HepG2 (cell line): ENCODE measurements at regions not wholly inside any gene's neighbourhood (a gene's known extent, or its start where the extent isn't known, plus 50 kb on each side); places are given as distances from the start of the nearest gene placed in this dataset.

Experiments used
- ATAC-seq: fragments of 200-7000 bp; cut with Tn5 transposase; 3 replicates; pipeline ENCODE4 v1.9.1; 2020; ENCODE audit warnings: mild to moderate bottlenecking, moderate library complexity
- BruUV-seq: library from RNA; stranded (reverse); fragments of 400-500 nt; replicated peaks from 2 replicates; lab custom pipeline; 2021; lab: Mats Ljungman, UMichigan
- CTCF ChIA-PET: fragments of 300-600 bp; formaldehyde crosslinking; extraction: SDS; loops from one replicate; lab custom pipeline; 2021; ENCODE audit warnings: low total read pairs, inconsistent platforms, low intra/inter-chr PET ratio; lab: Yijun Ruan, JAX
- POLR2A ChIA-PET: fragments of 350-600 bp; sonication (Branson Sonifier 250); formaldehyde crosslinking; loops from one replicate; lab custom pipeline; 2020; ENCODE audit warnings: antibody characterized with exemption, inconsistent platforms; lab: Yijun Ruan, JAX
- DNase-seq: peaks from one replicate; pipeline ENCODE4 v3.0.0-alpha.2; 2015; ENCODE audit warnings: low spot score
- FAIRE-seq: peaks from 3 replicates; lab custom pipeline; 2011; peaks lifted over from hg19 to GRCh38; lab: Jason Lieb, UNC
- H2AFZ ChIP-seq: one replicate; pipeline ENCODE4 v1.6.1; 2011; ENCODE audit warnings: low read length, inconsistent platforms
- H3K27ac ChIP-seq: fragments of 300-600 bp; 3 replicates; pipeline ENCODE4 v1.8.0; 2011; ENCODE audit warnings: mixed run types, mild to moderate bottlenecking, mixed read lengths, low read length, inconsistent platforms; ENCODE audit not compliant: insufficient read depth; ENCODE audit errors: extremely low read length
- H3K27me3 ChIP-seq, 2 experiments: fragments of 200-600 bp in 1 of 2; 2 replicates in 1 of 2; 3 replicates in 1 of 2; pipeline versions ENCODE4 v1.6.0 to v1.8.0; 2011; ENCODE audit warnings: low read length in 2 of 2, mild to moderate bottlenecking in 2 of 2, moderate library complexity in 2 of 2, inconsistent platforms in 1 of 2; ENCODE audit not compliant: insufficient read depth in 2 of 2, control insufficient read depth in 1 of 2
- H3K36me3 ChIP-seq, 2 experiments: fragments of 200-600 bp in 1 of 2; replicated peaks in 1 of 2; 2 replicates in 1 of 2; 3 replicates in 1 of 2; pipeline versions ENCODE4 v1.5.1 to v1.8.0; 2011; ENCODE audit warnings: low read length in 2 of 2, inconsistent platforms in 1 of 2; ENCODE audit not compliant: insufficient read depth in 2 of 2, control insufficient read depth in 1 of 2
- H3K4me1 ChIP-seq: 2 replicates; pipeline ENCODE4 v1.5.1; 2012; ENCODE audit warnings: low read length, inconsistent platforms; ENCODE audit not compliant: insufficient read depth
- H3K4me2 ChIP-seq: 2 replicates; pipeline ENCODE4 v1.6.0; 2011; ENCODE audit warnings: low read depth, low read length, inconsistent platforms
- H3K4me3 ChIP-seq, 3 experiments: fragments of 200-600 bp in 1 of 3; sonication (generic), shearing (Covaris generic) in 1 of 3; replicated peaks in 1 of 3; 2 replicates each; pipeline ENCODE4 v1.5.1; 2011 to 2016; ENCODE audit warnings: low read length in 3 of 3, inconsistent platforms in 2 of 3, low read depth in 2 of 3, mild to moderate bottlenecking in 2 of 3, control low read depth in 1 of 3, mixed read lengths in 1 of 3; ENCODE audit not compliant: insufficient read depth in 1 of 3
- H3K79me2 ChIP-seq: one replicate; pipeline ENCODE4 v1.6.1; 2011; ENCODE audit warnings: low read length, inconsistent platforms; ENCODE audit not compliant: insufficient read depth
- H3K9ac ChIP-seq: 2 replicates; pipeline ENCODE4 v1.6.0; 2011; ENCODE audit warnings: mild to moderate bottlenecking, low read depth, low read length, inconsistent platforms; ENCODE audit not compliant: insufficient read depth
- H3K9me3 ChIP-seq: 2 replicates; pipeline ENCODE4 v1.5.1; 2012; ENCODE audit warnings: mild to moderate bottlenecking, low read length
- H4K20me1 ChIP-seq: 2 replicates; pipeline ENCODE4 v1.6.0; 2011; ENCODE audit warnings: inconsistent platforms, mild to moderate bottlenecking, low read length, moderate library complexity; ENCODE audit not compliant: insufficient read depth
- AKAP8 ChIP-seq: sonication (generic); formaldehyde crosslinking; IDR thresholded peaks from 2 replicates; pipeline ENCODE4 v1.5.1; 2020; ENCODE audit warnings: mild to moderate bottlenecking, missing genetic modification reagents
- CBX1 ChIP-seq: IDR thresholded peaks from one replicate; pipeline ENCODE4 v1.6.1; 2016; ENCODE audit warnings: antibody characterized with exemption, low read depth
- DR1 ChIP-seq: sonication (generic); formaldehyde crosslinking; IDR thresholded peaks from 2 replicates; pipeline ENCODE4 v1.8.0; 2021; ENCODE audit warnings: mild to moderate bottlenecking, missing genetic modification reagents, inconsistent platforms
- GATAD1 ChIP-seq: IDR thresholded peaks from 2 replicates; pipeline ENCODE4 v1.6.1; 2016; ENCODE audit warnings: missing genetic modification reagents, missing compliant biosample characterization
- HMGA1 ChIP-seq: sonication (generic); formaldehyde crosslinking; conservative IDR thresholded peaks from 2 replicates; pipeline ENCODE4 v1.4.0; 2020; ENCODE audit warnings: missing genetic modification reagents
- JARID2 ChIP-seq: sonication (generic); formaldehyde crosslinking; IDR thresholded peaks from 2 replicates; pipeline ENCODE4 v1.8.1; 2023; ENCODE audit warnings: missing genetic modification reagents, inconsistent platforms; ENCODE audit not compliant: insufficient replicate concordance
- MAFF ChIP-seq: IDR thresholded peaks from 2 replicates; pipeline ENCODE4 v1.6.1; 2011; ENCODE audit warnings: low read depth, low read length, improper control_type of control experiment
- MLLT10 ChIP-seq: sonication (generic); formaldehyde crosslinking; IDR thresholded peaks from 2 replicates; pipeline ENCODE4 v1.4.0; 2020; ENCODE audit warnings: missing genetic modification reagents
- ZFP41 ChIP-seq: sonication (generic); formaldehyde crosslinking; IDR thresholded peaks from 2 replicates; pipeline ENCODE4 v1.4.0; 2020; ENCODE audit warnings: mild to moderate bottlenecking, missing genetic modification reagents, borderline replicate concordance
- ZNF12 ChIP-seq: sonication (generic); formaldehyde crosslinking; IDR thresholded peaks from 2 replicates; pipeline ENCODE4 v1.5.0; 2020; ENCODE audit warnings: missing genetic modification reagents
- ZNF558 ChIP-seq: sonication (generic); formaldehyde crosslinking; IDR thresholded peaks from 2 replicates; pipeline ENCODE4 v1.9.0; 2022; ENCODE audit warnings: mild to moderate bottlenecking, missing genetic modification reagents, borderline replicate concordance
- WGBS: methylation state at CpG from one replicate; pipeline ENCODE4 v1.1.6; 2017; ENCODE audit warnings: low lambda C conversion rate; 5-methylcytosine and 5-hydroxymethylcytosine counted together
- in situ Hi-C: cut with HindIII; loops from 2 replicates; pipeline ENCODE4 v1.10.0; 2017; ENCODE audit warnings: low pct_unique_long_range_greater_than_20kb; ENCODE audit not compliant: extremely low pct_ligation_motif_present
- intact Hi-C: fragments of 100-400 bp; cut with micrococcal nuclease; formaldehyde crosslinking; loops from one replicate; pipeline ENCODE4 v1.10.0; 2022; ENCODE audit not compliant: unreplicated experiment
- TF ChIP-seq, protein P1 (sequence below): sonication (generic); formaldehyde crosslinking; IDR thresholded peaks from 2 replicates; pipeline ENCODE4 v1.4.0; 2020; ENCODE audit warnings: missing genetic modification reagents

- H3K9ac ChIP-seq: no peak overlapping the region
- H3K9me3 ChIP-seq: no peaks in the 10 kb centered on the region
- ChIA-PET CTCF (no interaction called here), POLR2A (no interaction called here)
- H4K20me1 ChIP-seq: no peaks in the 10 kb centered on the region
- FAIRE-seq (no peak), DNase-seq (no peak), ATAC-seq (no peak)
- H3K27me3 ChIP-seq: peaks cover 4 to 66% of the 10 kb centered on the region in 2 experiments; a peak in 4 of 5 replicates
- no peak for TF ChIP-seq GATAD1 (CRISPR knock-in tag)
- no peak for TF ChIP-seq ZNF558
- TF ChIP-seq DR1: no peak
- TF ChIP-seq JARID2 (CRISPR knock-in tag): no peak
- no peak for TF ChIP-seq ZNF12
- TF ChIP-seq ZFP41 (CRISPR knock-in tag): no peak
- no peak for TF ChIP-seq MAFF
- TF ChIP-seq CBX1: no peak
- TF ChIP-seq MLLT10 (CRISPR knock-in tag): no peak
- TF ChIP-seq HMGA1 (CRISPR knock-in tag): no peak
- no peak for TF ChIP-seq AKAP8 (CRISPR knock-in tag)
- TF ChIP-seq, protein P1, sequence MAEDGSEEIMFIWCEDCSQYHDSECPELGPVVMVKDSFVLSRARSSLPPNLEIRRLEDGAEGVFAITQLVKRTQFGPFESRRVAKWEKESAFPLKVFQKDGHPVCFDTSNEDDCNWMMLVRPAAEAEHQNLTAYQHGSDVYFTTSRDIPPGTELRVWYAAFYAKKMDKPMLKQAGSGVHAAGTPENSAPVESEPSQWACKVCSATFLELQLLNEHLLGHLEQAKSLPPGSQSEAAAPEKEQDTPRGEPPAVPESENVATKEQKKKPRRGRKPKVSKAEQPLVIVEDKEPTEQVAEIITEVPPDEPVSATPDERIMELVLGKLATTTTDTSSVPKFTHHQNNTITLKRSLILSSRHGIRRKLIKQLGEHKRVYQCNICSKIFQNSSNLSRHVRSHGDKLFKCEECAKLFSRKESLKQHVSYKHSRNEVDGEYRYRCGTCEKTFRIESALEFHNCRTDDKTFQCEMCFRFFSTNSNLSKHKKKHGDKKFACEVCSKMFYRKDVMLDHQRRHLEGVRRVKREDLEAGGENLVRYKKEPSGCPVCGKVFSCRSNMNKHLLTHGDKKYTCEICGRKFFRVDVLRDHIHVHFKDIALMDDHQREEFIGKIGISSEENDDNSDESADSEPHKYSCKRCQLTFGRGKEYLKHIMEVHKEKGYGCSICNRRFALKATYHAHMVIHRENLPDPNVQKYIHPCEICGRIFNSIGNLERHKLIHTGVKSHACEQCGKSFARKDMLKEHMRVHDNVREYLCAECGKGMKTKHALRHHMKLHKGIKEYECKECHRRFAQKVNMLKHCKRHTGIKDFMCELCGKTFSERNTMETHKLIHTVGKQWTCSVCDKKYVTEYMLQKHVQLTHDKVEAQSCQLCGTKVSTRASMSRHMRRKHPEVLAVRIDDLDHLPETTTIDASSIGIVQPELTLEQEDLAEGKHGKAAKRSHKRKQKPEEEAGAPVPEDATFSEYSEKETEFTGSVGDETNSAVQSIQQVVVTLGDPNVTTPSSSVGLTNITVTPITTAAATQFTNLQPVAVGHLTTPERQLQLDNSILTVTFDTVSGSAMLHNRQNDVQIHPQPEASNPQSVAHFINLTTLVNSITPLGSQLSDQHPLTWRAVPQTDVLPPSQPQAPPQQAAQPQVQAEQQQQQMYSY (CRISPR knock-in tag): no peak
- no peaks in the 10 kb centered on the region for H3K36me3 ChIP-seq
- no peaks in the 10 kb centered on the region for H3K79me2 ChIP-seq
- no peak overlapping the region for H3K27ac ChIP-seq
- in situ Hi-C loops (no loop called here), intact Hi-C loops (no loop called here)
- no peaks in the 10 kb centered on the region for H3K4me1 ChIP-seq
- BruUV-seq: no TSS peak
- WGBS: 48% methylated on average over 19 of the region's 22 CpGs
- H3K4me2 ChIP-seq: no peak overlapping the region
- H2AFZ ChIP-seq: no peak overlapping the region
- H3K4me3 ChIP-seq: no peak overlapping the region
Observed at GRCh38 chr9:126164796-126165525, 161.7 kb upstream of the MVB12B start.
